Endothelial cell of umbilical vein (primary cell): ENCODE measurements at regions not wholly inside any gene's neighbourhood (a gene's known extent, or its start where the extent isn't known, plus 50 kb on each side); places are given as distances from the start of the nearest gene placed in this dataset.

ENCODE experiments used
- EZH2 ChIP-seq: IDR thresholded peaks from 2 replicates; pipeline ENCODE4 v1.6.1; 2012; ENCODE audit warnings: borderline replicate concordance, low read depth, mild to moderate bottlenecking, moderate library complexity, low read length, inconsistent platforms; ENCODE audit not compliant: severe bottlenecking
- JUN ChIP-seq: IDR thresholded peaks from 2 replicates; pipeline ENCODE4 v1.6.1; 2011; ENCODE audit warnings: borderline replicate concordance, low read depth; ENCODE audit not compliant: insufficient read length, insufficient read depth
- MYC ChIP-seq: IDR thresholded peaks from one replicate; pipeline ENCODE4 v1.6.1; 2011; ENCODE audit warnings: mild to moderate bottlenecking, low read depth, low read length
- POLR2A ChIP-seq: IDR thresholded peaks from 2 replicates; pipeline ENCODE4 v1.6.1; 2012; ENCODE audit warnings: low read depth, mild to moderate bottlenecking, control low read depth, low read length
- POLR2AphosphoS5 ChIP-seq: IDR thresholded peaks from 2 replicates; pipeline ENCODE4 v1.6.1; 2012; ENCODE audit warnings: low read depth, mild to moderate bottlenecking, control low read depth, low read length, moderate library complexity; ENCODE audit not compliant: insufficient read depth
- TF ChIP-seq, protein P1 (sequence below), 2 donors: IDR thresholded peaks; 1 replicate in 1 of 2; 2 replicates in 1 of 2; pipeline ENCODE4 v1.5.1; 2011; ENCODE audit warnings: low read length in 2 of 2, mild to moderate bottlenecking in 2 of 2, moderate library complexity in 2 of 2, control low read depth in 1 of 2, inconsistent platforms in 1 of 2, low read depth in 1 of 2; ENCODE audit not compliant: insufficient read depth in 1 of 2; ENCODE audit errors: extremely low read depth in 1 of 2
- TF ChIP-seq, protein P2 (sequence below): IDR thresholded peaks from 2 replicates; pipeline ENCODE4 v1.6.1; 2011; ENCODE audit not compliant: insufficient read depth, insufficient read length

DNA sequence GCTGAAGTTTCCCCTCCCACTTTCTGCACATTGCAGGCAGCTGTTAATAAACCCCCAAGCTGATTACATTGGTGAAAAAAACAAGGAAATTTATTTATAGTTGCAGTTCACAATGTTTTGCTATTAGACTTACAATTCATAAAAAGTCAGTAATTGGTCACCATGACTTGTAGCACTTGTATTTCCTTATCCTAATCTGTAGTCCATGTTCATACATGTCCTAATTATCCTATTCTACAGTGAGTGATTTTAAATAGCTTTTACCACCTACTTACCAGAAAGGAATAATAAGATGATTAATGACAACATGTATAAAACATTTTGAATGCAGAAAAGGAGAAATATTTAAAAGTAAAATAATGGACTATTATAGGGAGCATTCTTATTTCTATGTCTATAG lies 760.0 kb upstream of the RIOK2 start:
- TF ChIP-seq, protein P1, sequence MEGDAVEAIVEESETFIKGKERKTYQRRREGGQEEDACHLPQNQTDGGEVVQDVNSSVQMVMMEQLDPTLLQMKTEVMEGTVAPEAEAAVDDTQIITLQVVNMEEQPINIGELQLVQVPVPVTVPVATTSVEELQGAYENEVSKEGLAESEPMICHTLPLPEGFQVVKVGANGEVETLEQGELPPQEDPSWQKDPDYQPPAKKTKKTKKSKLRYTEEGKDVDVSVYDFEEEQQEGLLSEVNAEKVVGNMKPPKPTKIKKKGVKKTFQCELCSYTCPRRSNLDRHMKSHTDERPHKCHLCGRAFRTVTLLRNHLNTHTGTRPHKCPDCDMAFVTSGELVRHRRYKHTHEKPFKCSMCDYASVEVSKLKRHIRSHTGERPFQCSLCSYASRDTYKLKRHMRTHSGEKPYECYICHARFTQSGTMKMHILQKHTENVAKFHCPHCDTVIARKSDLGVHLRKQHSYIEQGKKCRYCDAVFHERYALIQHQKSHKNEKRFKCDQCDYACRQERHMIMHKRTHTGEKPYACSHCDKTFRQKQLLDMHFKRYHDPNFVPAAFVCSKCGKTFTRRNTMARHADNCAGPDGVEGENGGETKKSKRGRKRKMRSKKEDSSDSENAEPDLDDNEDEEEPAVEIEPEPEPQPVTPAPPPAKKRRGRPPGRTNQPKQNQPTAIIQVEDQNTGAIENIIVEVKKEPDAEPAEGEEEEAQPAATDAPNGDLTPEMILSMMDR (IDR thresholded peaks at IDR 0.05; ENCODE audit: extremely low read depth in 1 of 2, insufficient read depth in 1 of 2, low read depth in 1 of 2, low read length in 2 of 2): no peak
- TF ChIP-seq POLR2A (no peak), EZH2 (no peak), JUN (no peak), POLR2AphosphoS5 (no peak), MYC (no peak)
- TF ChIP-seq, protein P2, sequence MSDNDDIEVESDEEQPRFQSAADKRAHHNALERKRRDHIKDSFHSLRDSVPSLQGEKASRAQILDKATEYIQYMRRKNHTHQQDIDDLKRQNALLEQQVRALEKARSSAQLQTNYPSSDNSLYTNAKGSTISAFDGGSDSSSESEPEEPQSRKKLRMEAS: no peak
